ENCODE measurements at regions not wholly inside any gene's neighbourhood (a gene's known extent, or its start where the extent isn't known, plus 50 kb on each side); places are given as distances from the start of the nearest gene placed in this dataset.
"Not testable (repeated sequence)": the region's sequence is repeated elsewhere in the genome, so short reads cannot be mapped to it uniquely, and the experiment has no call there.

DNA sequence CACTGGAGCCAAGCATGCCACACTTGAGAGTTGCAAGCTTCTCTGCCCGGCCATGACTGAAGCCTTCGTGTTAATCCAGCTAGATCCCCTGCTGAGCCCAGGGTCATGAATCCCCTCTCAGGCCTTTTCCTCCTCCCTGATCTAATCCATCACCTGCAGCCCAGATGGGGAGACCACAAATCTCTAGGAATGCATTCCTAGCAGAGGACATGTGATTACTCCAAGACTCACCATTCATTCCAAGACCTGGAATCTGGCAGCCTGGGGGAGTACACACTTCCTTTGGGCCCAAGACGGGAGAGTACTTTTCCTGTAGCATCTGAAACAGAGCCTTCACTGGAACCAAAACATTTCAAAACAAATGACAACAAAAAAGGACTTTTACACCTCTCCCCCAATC lies 269.3 kb upstream of the NFIA start:
- DNase-seq (ENCODE audit: insufficient read length, low spot score) (no peak), FAIRE-seq (no peak)
- TF ChIP-seq POLR2A (IDR thresholded peaks at IDR 0.05; ENCODE audit: low read depth, low read length) = no peak

GRCh38 chr1:60809204-60809980 lies 273.0 kb upstream of the NFIA start:
- TF ChIP-seq POLR2A (IDR thresholded peaks at IDR 0.05; ENCODE audit: low read depth, low read length) = no peak
- FAIRE-seq (no peak), DNase-seq (ENCODE audit: insufficient read length, low spot score) (no peak)

GRCh38 chr1:60808676-60809075 lies 273.7 kb upstream of the NFIA start:
- no peak for FAIRE-seq
- no peak for TF ChIP-seq POLR2A (IDR thresholded peaks at IDR 0.05; ENCODE audit: low read depth, low read length)
- no peak for DNase-seq (ENCODE audit: insufficient read length, low spot score)

- DNase-seq (ENCODE audit: insufficient read length, low spot score) (no peak), FAIRE-seq (no peak)
- no peak for TF ChIP-seq POLR2A (IDR thresholded peaks at IDR 0.05; ENCODE audit: low read depth, low read length)
Measured at GRCh38 chr1:60802884-60803283, 279.5 kb upstream of the NFIA start.

DNA sequence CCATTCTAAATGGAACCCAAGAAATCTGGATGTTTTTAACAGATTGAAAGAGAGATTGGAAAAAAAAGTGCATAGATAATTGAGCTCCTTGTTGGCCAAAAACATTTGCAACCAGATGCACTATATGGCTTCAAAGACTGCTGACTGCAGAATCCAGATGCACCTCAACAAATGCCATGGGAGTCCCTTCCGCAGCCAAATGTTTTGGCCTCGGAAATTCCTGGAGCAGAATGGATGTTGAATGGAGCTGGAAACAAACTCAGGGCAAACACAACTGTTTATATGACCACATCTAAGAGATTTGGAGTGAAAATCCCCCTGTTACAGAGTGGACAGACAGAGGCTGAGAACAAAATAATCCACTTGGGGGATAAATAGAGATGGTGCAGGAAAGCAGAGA lies 285.0 kb upstream of the NFIA start:
- no peak for TF ChIP-seq POLR2A (IDR thresholded peaks at IDR 0.05; ENCODE audit: low read depth, low read length)
- DNase-seq (ENCODE audit: insufficient read length, low spot score) (no peak), FAIRE-seq (no peak)

DNA sequence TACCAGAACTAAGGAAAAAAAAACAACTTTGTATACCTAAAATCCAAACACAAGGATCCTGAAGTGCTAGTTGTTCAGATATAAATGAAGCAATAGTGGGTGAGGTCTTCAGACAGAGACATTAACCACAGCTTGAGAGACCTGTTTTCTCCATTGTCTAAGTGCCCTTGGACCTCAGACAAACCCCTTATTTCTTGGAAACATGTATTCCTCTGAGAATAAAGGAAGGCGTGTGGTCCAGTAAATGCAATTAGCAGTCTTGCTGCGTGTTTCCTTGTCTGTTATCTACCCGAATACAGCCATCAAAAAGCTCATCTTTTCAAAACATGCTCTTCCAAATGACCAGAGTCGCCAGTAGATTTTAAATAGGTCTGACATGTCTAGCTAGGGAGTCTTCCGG lies 291.1 kb upstream of the NFIA start:
- no peak for FAIRE-seq

GRCh38 chr1:60773099-60773498 lies 309.3 kb upstream of the NFIA start:
- FAIRE-seq = not testable (repeated sequence)

More for the DNA sequence above, 291.1 kb upstream of the NFIA start:
- TF ChIP-seq POLR2A (IDR thresholded peaks at IDR 0.05; ENCODE audit: low read depth, low read length) = no peak
- DNase-seq (ENCODE audit: insufficient read length, low spot score) = no peak

GRCh38 chr1:60769082-60769481 lies 313.3 kb upstream of the NFIA start:
- DNase-seq (ENCODE audit: insufficient read length, low spot score) = no peak
- no peak for TF ChIP-seq POLR2A (IDR thresholded peaks at IDR 0.05; ENCODE audit: low read depth, low read length)
- no peak for FAIRE-seq

More at GRCh38 chr1:60773099-60773498, 309.3 kb upstream of the NFIA start:
- not testable (repeated sequence) for DNase-seq (ENCODE audit: insufficient read length, low spot score)

DNA sequence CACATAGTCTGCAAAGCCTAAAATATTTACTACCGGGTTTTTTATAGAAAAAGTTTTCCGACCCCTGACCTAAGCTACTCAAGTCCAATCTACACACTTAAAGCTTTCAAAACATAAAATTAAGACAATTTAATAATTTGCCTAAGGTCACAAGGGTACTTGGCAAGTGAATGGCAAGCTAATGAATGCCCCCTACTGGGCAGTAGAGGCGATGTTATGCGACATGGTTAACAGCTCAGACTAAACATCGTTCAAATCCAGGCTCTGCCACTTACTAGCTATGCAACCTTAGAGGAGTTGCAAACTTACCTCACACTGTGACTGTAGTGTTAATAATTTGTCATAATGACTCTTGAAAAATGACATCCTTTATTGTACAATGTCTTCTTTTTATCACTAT lies 317.2 kb upstream of the NFIA start:
- no peak for FAIRE-seq
- DNase-seq (ENCODE audit: insufficient read length, low spot score) = no peak
- TF ChIP-seq POLR2A (IDR thresholded peaks at IDR 0.05; ENCODE audit: low read depth, low read length) = no peak

- FAIRE-seq (no peak), DNase-seq (ENCODE audit: insufficient read length, low spot score) (no peak)
- no peak for TF ChIP-seq POLR2A (IDR thresholded peaks at IDR 0.05; ENCODE audit: low read depth, low read length)
Measured at GRCh38 chr1:60764489-60764888, 317.9 kb upstream of the NFIA start.

DNA sequence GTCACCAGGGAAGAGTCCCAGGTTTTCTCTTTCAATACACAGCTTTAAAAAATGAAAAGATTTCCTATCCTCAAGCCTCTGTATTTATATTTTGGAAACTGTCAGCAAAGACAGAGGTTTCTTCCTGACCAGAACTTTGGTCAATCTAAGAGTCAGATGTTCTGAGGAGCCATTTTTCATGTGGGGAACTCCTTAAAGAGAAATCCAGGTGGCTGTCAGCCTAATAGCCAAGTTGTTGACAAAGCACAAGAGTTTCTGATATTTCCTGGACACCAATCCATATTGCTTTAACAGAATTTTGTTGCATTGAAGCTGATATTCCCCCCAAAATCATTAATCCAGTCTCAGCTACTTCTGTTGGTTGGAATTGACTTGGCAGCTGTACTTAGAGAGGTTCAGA lies 318.6 kb upstream of the NFIA start:
- no peak for FAIRE-seq
- TF ChIP-seq POLR2A (IDR thresholded peaks at IDR 0.05; ENCODE audit: low read depth, low read length) = no peak

GRCh38 chr1:60762911-60763310 lies 319.4 kb upstream of the NFIA start:
- no peak for FAIRE-seq
- TF ChIP-seq POLR2A (IDR thresholded peaks at IDR 0.05; ENCODE audit: low read depth, low read length) = no peak
- DNase-seq (ENCODE audit: insufficient read length, low spot score) = no peak

More for the DNA sequence above, 318.6 kb upstream of the NFIA start:
- DNase-seq (ENCODE audit: insufficient read length, low spot score) = no peak

GRCh38 chr1:60762176-60762575 lies 320.2 kb upstream of the NFIA start:
- no peak for TF ChIP-seq POLR2A (IDR thresholded peaks at IDR 0.05; ENCODE audit: low read depth, low read length)
- no peak for FAIRE-seq
- DNase-seq (ENCODE audit: insufficient read length, low spot score) = no peak

- DNase-seq (ENCODE audit: insufficient read length, low spot score) (no peak), FAIRE-seq (no peak)
- TF ChIP-seq POLR2A (IDR thresholded peaks at IDR 0.05; ENCODE audit: low read depth, low read length) = no peak
Measured at GRCh38 chr1:60759291-60759690, 323.1 kb upstream of the NFIA start.

DNA sequence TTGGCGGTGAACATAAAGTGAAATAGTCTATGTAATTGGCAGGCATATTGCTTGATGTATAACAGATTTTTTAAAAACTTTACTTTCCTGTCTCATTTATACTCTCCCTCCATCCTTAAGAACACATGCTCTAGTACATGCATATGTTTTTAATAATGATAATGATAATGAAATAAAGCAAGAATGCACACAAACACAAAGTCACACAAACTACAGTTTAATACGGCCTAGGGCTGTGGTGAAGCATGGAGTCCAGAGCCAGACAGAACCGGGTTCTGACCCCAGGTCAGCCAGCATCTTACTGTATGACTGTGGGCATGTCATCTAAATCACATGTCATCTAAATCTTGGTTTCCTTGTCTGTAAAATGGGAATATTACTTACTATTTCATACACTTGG lies 324.9 kb upstream of the NFIA start:
- FAIRE-seq = no peak
- no peak for TF ChIP-seq POLR2A (IDR thresholded peaks at IDR 0.05; ENCODE audit: low read depth, low read length)
- DNase-seq (ENCODE audit: insufficient read length, low spot score) = no peak
